Stomach (tissue), 4 donors: ENCODE measurements at regions not wholly inside any gene's neighbourhood (a gene's known extent, or its start where the extent isn't known, plus 50 kb on each side); places are given as distances from the start of the nearest gene placed in this dataset.

Experiments
- CTCF ChIP-seq, 7 experiments: fragments of 450-650 bp in 4 of 7; fragments of 200-600 bp in 3 of 7; sonication (generic) in 3 of 7; IDR thresholded peaks; one replicate each; pipeline ENCODE4 v1.5.1; 2016 to 2019; ENCODE audit warnings: antibody characterized with exemption in 7 of 7, control low read depth in 2 of 7, mild to moderate bottlenecking in 1 of 7
- POLR2A ChIP-seq, 4 donors: fragments of 450-650 bp; IDR thresholded peaks; one replicate each; pipeline ENCODE4 v1.6.1; 2016; ENCODE audit warnings: antibody characterized with exemption in 4 of 4, control low read depth in 2 of 4, mild to moderate bottlenecking in 1 of 4, moderate library complexity in 1 of 4

GRCh38 chr4:152189451-152190179 lies 346.3 kb downstream of the FBXW7 start:
- TF ChIP-seq POLR2A (IDR thresholded peaks at IDR 0.05) (no peak), CTCF (IDR thresholded peaks at IDR 0.05) (no peak)
